Suprapubic skin (tissue), 4 donors: ENCODE measurements at regions not wholly inside any gene's neighbourhood (a gene's known extent, or its start where the extent isn't known, plus 50 kb on each side); places are given as distances from the start of the nearest gene placed in this dataset.

Experiments
- DNase-seq, 2 donors: peaks; one replicate each; pipeline ENCODE4 v3.0.0-alpha.2; 2019; ENCODE audit warnings: low spot score in 2 of 2
- H3K27ac ChIP-seq: fragments of 200-600 bp; sonication (generic); one replicate; pipeline ENCODE4 v1.5.1; 2019
- H3K27me3 ChIP-seq: fragments of 200-600 bp; sonication (generic); one replicate; pipeline ENCODE4 v1.5.1; 2019
- H3K36me3 ChIP-seq: fragments of 200-600 bp; sonication (generic); one replicate; pipeline ENCODE4 v1.5.1; 2019
- H3K4me1 ChIP-seq: fragments of 200-600 bp; sonication (generic); one replicate; pipeline ENCODE4 v1.5.1; 2019
- H3K4me3 ChIP-seq: fragments of 200-600 bp; sonication (generic); one replicate; pipeline ENCODE4 v1.5.1; 2019; ENCODE audit warnings: mild to moderate bottlenecking
- H3K9me3 ChIP-seq: fragments of 200-600 bp; sonication (generic); one replicate; pipeline ENCODE4 v1.5.1; 2019
- CTCF ChIP-seq, 2 donors: fragments of 200-600 bp in 1 of 2; fragments of 450-650 bp in 1 of 2; sonication (generic) in 1 of 2; IDR thresholded peaks; one replicate each; pipeline ENCODE4 v1.5.1; 2016 to 2019; ENCODE audit warnings: antibody characterized with exemption in 2 of 2, mild to moderate bottlenecking in 1 of 2, moderate library complexity in 1 of 2
- EP300 ChIP-seq: sonication (generic); formaldehyde crosslinking; IDR thresholded peaks from one replicate; pipeline ENCODE4 v1.6.1; 2017; ENCODE audit warnings: antibody characterized with exemption
- POLR2A ChIP-seq, 2 donors: fragments of 450-650 bp; IDR thresholded peaks; one replicate each; pipeline ENCODE4 v1.6.1; 2017; ENCODE audit warnings: antibody characterized with exemption in 2 of 2, mild to moderate bottlenecking in 2 of 2, moderate library complexity in 2 of 2
- POLR2AphosphoS5 ChIP-seq, 3 donors: sonication (generic); formaldehyde crosslinking; IDR thresholded peaks; one replicate each; pipeline ENCODE4 v1.6.1; 2017; ENCODE audit warnings: antibody characterized with exemption in 3 of 3
- WGBS: methylation state at CpG from one replicate; pipeline ENCODE4 v1.1.5; 2018; 5-methylcytosine and 5-hydroxymethylcytosine counted together

- Histone ChIP-seq H3K27me3 (peaks cover 25% of the 10 kb centered on the region), H3K27ac (no peak overlapping the region), H3K4me3 (no peak overlapping the region), H3K36me3 (no peaks in the 10 kb centered on the region), H3K9me3 (no peaks in the 10 kb centered on the region), H3K4me1 (no peaks in the 10 kb centered on the region)
- TF ChIP-seq CTCF (IDR thresholded peaks at IDR 0.05): no peak
- TF ChIP-seq EP300: no peak
- TF ChIP-seq POLR2AphosphoS5 (IDR thresholded peaks at IDR 0.05): no peak
- TF ChIP-seq POLR2A (IDR thresholded peaks at IDR 0.05): no peak
- no peak for DNase-seq
- 70% methylated on average over 4 of the region's 4 CpGs for WGBS
Measured at GRCh38 chr20:60261333-60261732, 303.1 kb downstream of the CDH26 start.

GRCh38 chr20:60262967-60263603 lies 304.9 kb downstream of the CDH26 start:
- Histone ChIP-seq H3K9me3 (no peaks in the 10 kb centered on the region), H3K36me3 (no peaks in the 10 kb centered on the region), H3K4me3 (no peak overlapping the region), H3K4me1 (no peaks in the 10 kb centered on the region), H3K27ac (no peak overlapping the region), H3K27me3 (peaks cover 39% of the 10 kb centered on the region)
- 8% methylated on average over 4 of the region's 4 CpGs for WGBS
- DNase-seq: no peak
- TF ChIP-seq POLR2AphosphoS5 (IDR thresholded peaks at IDR 0.05): no peak
- no peak for TF ChIP-seq EP300
- TF ChIP-seq CTCF (IDR thresholded peaks at IDR 0.05): peak in 1 of 2 donors; percentile 63

GRCh38 chr20:60263725-60264709 lies 305.8 kb downstream of the CDH26 start:
- 73% methylated on average over 18 of the region's 18 CpGs for WGBS
- Histone ChIP-seq H3K36me3 (no peaks in the 10 kb centered on the region), H3K4me3 (no peak overlapping the region)

GRCh38 chr20:60266177-60266823 lies 308.1 kb downstream of the CDH26 start:
- H3K4me3 ChIP-seq: no peak overlapping the region
- TF ChIP-seq POLR2AphosphoS5 (IDR thresholded peaks at IDR 0.05) (no peak), CTCF (IDR thresholded peaks at IDR 0.05) (no peak), EP300 (no peak), POLR2A (IDR thresholded peaks at IDR 0.05) (no peak)
- H3K27ac ChIP-seq: no peak overlapping the region
- WGBS: 79% methylated on average over 8 of the region's 9 CpGs
- H3K36me3 ChIP-seq: no peaks in the 10 kb centered on the region
- no peaks in the 10 kb centered on the region for H3K4me1 ChIP-seq
- DNase-seq: no peak
- H3K9me3 ChIP-seq: no peaks in the 10 kb centered on the region
- peaks cover 31% of the 10 kb centered on the region for H3K27me3 ChIP-seq

More at GRCh38 chr20:60263725-60264709, 305.8 kb downstream of the CDH26 start:
- DNase-seq: no peak
- H3K9me3 ChIP-seq: no peaks in the 10 kb centered on the region
- no peak overlapping the region for H3K27ac ChIP-seq
- TF ChIP-seq POLR2A (IDR thresholded peaks at IDR 0.05) (no peak), EP300 (no peak), POLR2AphosphoS5 (IDR thresholded peaks at IDR 0.05) (no peak)
- no peaks in the 10 kb centered on the region for H3K4me1 ChIP-seq
- H3K27me3 ChIP-seq: peaks cover 35% of the 10 kb centered on the region

GRCh38 chr20:60268491-60268890 lies 310.3 kb downstream of the CDH26 start:
- Histone ChIP-seq H3K27me3 (peaks cover 31% of the 10 kb centered on the region), H3K27ac (no peak overlapping the region), H3K4me3 (no peak overlapping the region), H3K9me3 (no peaks in the 10 kb centered on the region), H3K4me1 (peaks cover 3% of the 10 kb centered on the region), H3K36me3 (no peaks in the 10 kb centered on the region)
- WGBS: 82% methylated on average over 4 of the region's 4 CpGs
- no peak for DNase-seq
- TF ChIP-seq POLR2AphosphoS5 (IDR thresholded peaks at IDR 0.05) (no peak), EP300 (no peak), POLR2A (IDR thresholded peaks at IDR 0.05) (no peak)
